Heart left ventricle (tissue), 16 donors: ENCODE measurements at regions not wholly inside any gene's neighbourhood (a gene's known extent, or its start where the extent isn't known, plus 50 kb on each side); places are given as distances from the start of the nearest gene placed in this dataset.

Source experiments
- ATAC-seq, 4 donors: fragments of 200-7000 bp; cut with Tn5 transposase; one replicate each; pipeline ENCODE4 v1.9.1; 2020 to 2022; ENCODE audit warnings: moderate library complexity in 4 of 4, mild to moderate bottlenecking in 3 of 4, moderate number of reproducible peaks in 1 of 4
- DNase-seq, 5 donors: peaks; one replicate each; pipeline ENCODE4 v3.0.0-alpha.2; 2020
- H3K27ac ChIP-seq, 12 donors: fragments of 200-600 bp; sonication (generic) in 4 of 12; one replicate each; pipeline versions ENCODE4 v1.5.0 to v1.8.0; 2016 to 2022; ENCODE audit warnings: mild to moderate bottlenecking in 2 of 12
- H3K27me3 ChIP-seq, 9 donors: fragments of 200-600 bp; sonication (generic) in 2 of 9; one replicate each; pipeline versions ENCODE4 v1.5.1 to v1.8.0; 2016 to 2022; ENCODE audit warnings: mild to moderate bottlenecking in 3 of 9
- H3K36me3 ChIP-seq, 9 donors: fragments of 200-600 bp; sonication (generic) in 2 of 9; one replicate each; pipeline versions ENCODE4 v1.5.0 to v1.8.0; 2018 to 2022; ENCODE audit warnings: mild to moderate bottlenecking in 2 of 9
- H3K4me1 ChIP-seq, 12 donors: fragments of 200-600 bp; sonication (generic) in 4 of 12; one replicate each; pipeline versions ENCODE4 v1.5.0 to v1.8.0; 2016 to 2022; ENCODE audit warnings: mild to moderate bottlenecking in 3 of 12
- H3K4me3 ChIP-seq, 12 donors: fragments of 200-600 bp; sonication (generic) in 4 of 12; one replicate each; pipeline versions ENCODE4 v1.5.0 to v1.8.0; 2017 to 2022; ENCODE audit warnings: mild to moderate bottlenecking in 9 of 12, moderate library complexity in 4 of 12
- H3K9me3 ChIP-seq, 12 donors: fragments of 200-600 bp; sonication (generic) in 4 of 12; one replicate each; pipeline versions ENCODE4 v1.5.0 to v1.8.0; 2016 to 2022; ENCODE audit warnings: mild to moderate bottlenecking in 1 of 12
- POLR2A ChIP-seq, 2 donors: fragments of 450-650 bp; IDR thresholded peaks; one replicate each; pipeline ENCODE4 v1.6.1; 2017; ENCODE audit warnings: antibody characterized with exemption in 2 of 2, mild to moderate bottlenecking in 2 of 2, moderate library complexity in 2 of 2
- WGBS, 4 donors: extraction: QIAGEN DNeasy Blood & Tissue Kit in 2 of 4; methylation state at CpG; one replicate each; pipeline versions ENCODE4 v1.1.5 to v1.1.7; 2013 to 2018; 5-methylcytosine and 5-hydroxymethylcytosine counted together
- intact Hi-C, 10 donors: fragments of 100-400 bp; cut with DNase I; formaldehyde crosslinking; loops; one replicate each; pipeline versions ENCODE4 v1.11.1 to v1.14.2; 2022
- TF ChIP-seq, protein P1 (sequence below), 12 donors: fragments of 200-600 bp; sonication (generic) in 4 of 12; IDR thresholded peaks; one replicate each; pipeline versions ENCODE4 v1.5.0 to v1.8.0; 2018 to 2022; ENCODE audit warnings: antibody characterized with exemption in 12 of 12, mild to moderate bottlenecking in 5 of 12
- donor health status: ischemic (EF 13 %, LVEDD 7.1; RV severe dilation, severe dysfunction).
- donor health status: healthy with polysubstance abuse.
- donor health status: DM: no; HTN: yes; CAD: no.
- donor health status: DM: no; HTN: no; CAD: no.
- donor health status: ischemic (EF 25% LVEDD 6.9; RV normal size, moderate dysfunction).
- donor health status: ischemic (EF 25% LVEDD 5.7; RV mildly dilated, moderate dysfunction).
- donor health status: healthy.
- donor health status: DM: yes; HTN: yes; CAD: no.
- donor health status: ischemic (EF 35%, LVEDD 5.7; RV mildly dilated, moderate dysfunction).
- donor health status: nonischemic (EF 11% LVEDD 7.7; RV severe dilation, severe dysfunction).
- donor health status: DM: yes; HTN: yes; CAD: no.
- donor health status: PGD.
- donor health status: ischemic (EF 29% LVEDD 5.4; RV normal size, mild dysfunction).
- donor health status: nonischemic (EF 23%, LVEDD 6.1; RV moderate dilation, normal function).

DNA sequence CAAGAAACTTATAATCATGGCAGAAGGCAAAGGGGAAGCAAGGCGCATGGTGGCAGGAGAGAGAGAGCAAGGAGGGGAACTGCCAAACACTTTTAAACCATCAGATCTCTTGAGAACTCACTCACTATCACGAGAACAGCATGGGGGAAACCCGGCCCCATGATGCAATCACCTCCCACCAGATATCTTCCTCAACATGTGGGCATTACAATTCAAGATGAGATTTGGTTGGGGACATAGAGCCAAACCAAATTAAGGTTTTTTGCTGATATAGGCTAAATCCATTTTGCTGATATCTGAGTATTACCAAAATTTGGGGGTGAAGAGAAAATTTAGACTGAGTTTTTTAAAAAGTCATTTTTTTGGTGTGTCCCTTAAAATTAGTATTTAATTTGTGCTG, 54.9 kb upstream of the TMX1 start:
- Histone ChIP-seq H3K4me1 (peaks cover 0 to 8% (median 0%) of the 10 kb centered on the region in 12 donors), H3K27ac (no peak overlapping the region), H3K36me3 (no peaks in the 10 kb centered on the region), H3K9me3 (no peaks in the 10 kb centered on the region), H3K27me3 (no peaks in the 10 kb centered on the region), H3K4me3 (no peak overlapping the region)
- WGBS, 4 donors, result 65 to 80% (median 71%) methylated on average over 3 of the region's 3 CpGs
- intact Hi-C loops, result no loop called here
- ATAC-seq, result no peak
- no peak for DNase-seq
- no peak for TF ChIP-seq POLR2A (IDR thresholded peaks at IDR 0.05)
- TF ChIP-seq, protein P1, sequence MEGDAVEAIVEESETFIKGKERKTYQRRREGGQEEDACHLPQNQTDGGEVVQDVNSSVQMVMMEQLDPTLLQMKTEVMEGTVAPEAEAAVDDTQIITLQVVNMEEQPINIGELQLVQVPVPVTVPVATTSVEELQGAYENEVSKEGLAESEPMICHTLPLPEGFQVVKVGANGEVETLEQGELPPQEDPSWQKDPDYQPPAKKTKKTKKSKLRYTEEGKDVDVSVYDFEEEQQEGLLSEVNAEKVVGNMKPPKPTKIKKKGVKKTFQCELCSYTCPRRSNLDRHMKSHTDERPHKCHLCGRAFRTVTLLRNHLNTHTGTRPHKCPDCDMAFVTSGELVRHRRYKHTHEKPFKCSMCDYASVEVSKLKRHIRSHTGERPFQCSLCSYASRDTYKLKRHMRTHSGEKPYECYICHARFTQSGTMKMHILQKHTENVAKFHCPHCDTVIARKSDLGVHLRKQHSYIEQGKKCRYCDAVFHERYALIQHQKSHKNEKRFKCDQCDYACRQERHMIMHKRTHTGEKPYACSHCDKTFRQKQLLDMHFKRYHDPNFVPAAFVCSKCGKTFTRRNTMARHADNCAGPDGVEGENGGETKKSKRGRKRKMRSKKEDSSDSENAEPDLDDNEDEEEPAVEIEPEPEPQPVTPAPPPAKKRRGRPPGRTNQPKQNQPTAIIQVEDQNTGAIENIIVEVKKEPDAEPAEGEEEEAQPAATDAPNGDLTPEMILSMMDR (IDR thresholded peaks at IDR 0.05), result no peak

DNA sequence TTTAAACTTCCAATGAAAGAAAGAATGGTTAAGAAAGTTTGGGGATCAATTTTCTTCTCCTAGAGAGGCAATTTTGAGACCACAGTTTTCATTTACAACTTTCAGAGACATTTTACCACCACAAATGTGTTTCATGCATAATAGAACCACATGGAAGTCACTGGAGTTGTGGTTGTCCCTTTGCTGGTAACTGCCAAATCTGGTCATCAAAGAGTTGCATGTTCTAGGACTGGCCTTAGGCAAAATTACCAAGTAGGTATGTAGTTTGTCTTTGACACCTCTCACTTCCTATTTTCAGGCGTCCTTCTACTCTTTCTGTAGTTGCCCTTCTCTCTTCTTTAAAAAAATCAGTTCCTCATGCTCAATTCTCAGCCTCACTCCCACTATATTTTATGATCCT, 54.3 kb upstream of the TMX1 start:
- ATAC-seq, result no peak
- TF ChIP-seq POLR2A (IDR thresholded peaks at IDR 0.05), result no peak
- TF ChIP-seq, protein P1 (IDR thresholded peaks at IDR 0.05), result no peak
- Histone ChIP-seq H3K9me3 (no peaks in the 10 kb centered on the region), H3K36me3 (no peaks in the 10 kb centered on the region), H3K4me1 (peaks cover 0 to 8% (median 0%) of the 10 kb centered on the region in 12 donors), H3K27me3 (no peaks in the 10 kb centered on the region), H3K4me3 (no peak overlapping the region), H3K27ac (no peak overlapping the region)
- 63 to 87% (median 68%) methylated on average over 1 of the region's 1 CpG for WGBS, 4 donors
- intact Hi-C loops, result no loop called here
- no peak for DNase-seq

DNA sequence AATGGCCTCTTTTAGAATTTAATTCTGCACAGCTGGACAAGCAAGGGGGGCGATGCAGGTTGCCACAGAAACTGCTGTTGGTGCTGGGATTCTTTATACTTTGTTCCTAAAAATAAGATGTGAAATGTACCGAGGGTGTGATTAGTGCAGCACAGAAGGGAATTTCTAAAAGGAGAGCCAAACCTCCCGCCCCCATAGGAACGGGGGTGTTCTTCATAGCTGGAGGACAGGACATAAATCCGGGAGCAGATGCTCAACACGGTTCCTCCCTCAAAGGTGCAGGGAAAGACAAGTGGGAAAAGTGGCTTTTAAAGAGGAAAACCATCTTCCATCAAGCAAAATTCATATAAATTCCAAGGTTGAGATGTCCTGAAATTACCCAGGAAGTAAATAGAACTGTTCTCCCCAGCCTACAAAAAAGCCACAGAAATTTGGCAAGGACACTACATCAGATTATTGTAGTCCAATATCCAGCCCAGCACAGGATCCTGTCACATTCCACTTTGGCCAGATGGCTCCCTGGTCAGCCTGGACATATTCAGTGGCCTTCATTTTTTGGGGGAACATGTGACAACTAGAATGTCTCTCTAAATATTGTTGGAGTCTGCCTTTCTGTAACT, 51.4 kb upstream of the TMX1 start:
- DNase-seq, result no peak
- H3K27ac ChIP-seq, result peak overlapping the region in 2 of 12 donors; percentile 20 to 44
- TF ChIP-seq POLR2A (IDR thresholded peaks at IDR 0.05), result no peak
- TF ChIP-seq, protein P1 (IDR thresholded peaks at IDR 0.05), result no peak
- WGBS, 4 donors, result 37 to 63% (median 60%) methylated on average over 6 of the region's 6 CpGs
- H3K36me3 ChIP-seq, result no peaks in the 10 kb centered on the region
- H3K4me3 ChIP-seq, result no peak overlapping the region
- ATAC-seq, result no peak
- intact Hi-C loops, result no loop called here
- no peaks in the 10 kb centered on the region for H3K9me3 ChIP-seq
- H3K4me1 ChIP-seq, result peaks cover 0 to 8% (median 0%) of the 10 kb centered on the region in 12 donors
- no peaks in the 10 kb centered on the region for H3K27me3 ChIP-seq

DNA sequence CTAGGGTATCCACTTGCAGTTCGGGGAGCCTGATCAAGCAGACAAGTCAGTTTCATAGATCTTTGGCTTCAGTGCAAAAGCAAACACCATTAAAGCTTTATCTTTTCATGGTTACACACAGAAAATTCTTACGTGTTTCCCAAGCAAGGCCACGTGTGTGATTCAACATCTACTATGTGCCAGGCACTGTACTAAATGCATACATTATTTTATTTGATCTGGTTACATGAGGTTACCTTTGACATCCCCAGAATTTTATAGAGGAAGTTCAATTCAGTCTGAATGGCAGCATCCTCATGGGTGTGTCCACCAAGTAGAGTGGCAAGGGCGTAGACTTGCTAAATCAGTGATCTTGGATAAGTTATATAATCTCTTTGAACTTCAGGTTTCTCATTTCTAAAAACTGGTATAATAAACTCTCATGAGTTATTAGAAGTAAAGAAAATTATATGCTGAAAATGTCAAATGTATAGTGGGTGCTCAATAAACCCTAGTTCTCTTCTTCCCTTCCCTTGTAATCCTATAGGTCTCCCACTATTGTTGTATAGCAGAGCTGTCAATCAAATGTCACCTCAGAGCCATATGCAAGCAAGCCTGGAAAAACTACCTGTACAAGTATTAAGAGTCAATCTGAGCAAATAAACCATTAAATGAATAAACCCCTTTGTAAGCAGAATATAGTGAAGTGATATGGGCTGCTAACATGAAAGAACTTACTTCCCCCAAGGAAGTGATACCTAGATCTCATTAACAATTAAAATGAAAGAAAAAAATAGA, 50.3 kb upstream of the TMX1 start:
- ATAC-seq, result no peak
- no peaks in the 10 kb centered on the region for H3K27me3 ChIP-seq
- no peak overlapping the region for H3K4me3 ChIP-seq
- WGBS, 4 donors, result 90 to 95% (median 94%) methylated on average over 4 of the region's 4 CpGs
- no peaks in the 10 kb centered on the region for H3K9me3 ChIP-seq
- peaks cover 0 to 8% (median 0%) of the 10 kb centered on the region in 12 donors for H3K4me1 ChIP-seq
- H3K27ac ChIP-seq, result no peak overlapping the region
- no peak for DNase-seq
- TF ChIP-seq, protein P1 (IDR thresholded peaks at IDR 0.05), result no peak
- no peak for TF ChIP-seq POLR2A (IDR thresholded peaks at IDR 0.05)
- intact Hi-C loops, result no loop called here
- H3K36me3 ChIP-seq, result no peaks in the 10 kb centered on the region
